NCI-H510A (cell line): ENCODE measurements at regions not wholly inside any gene's neighbourhood (a gene's known extent, or its start where the extent isn't known, plus 50 kb on each side); places are given as distances from the start of the nearest gene placed in this dataset.
"Not testable (repeated sequence)": the region's sequence is repeated elsewhere in the genome, so short reads cannot be mapped to it uniquely, and the experiment has no call there.

Source experiments
- DNase-seq: peaks from one replicate; lab custom pipeline; 2025; lab: John Stamatoyannopoulos, UW

GRCh38 chr9:119924736-119925135 lies 555.5 kb upstream of the BRINP1 start:
- DNase-seq: no peak

- no peak for DNase-seq
These were observed 547.9 kb upstream of the BRINP1 start for GRCh38 chr9:119917175-119917574.

GRCh38 chr9:119907056-119907455 lies 537.8 kb upstream of the BRINP1 start:
- no peak for DNase-seq

DNA sequence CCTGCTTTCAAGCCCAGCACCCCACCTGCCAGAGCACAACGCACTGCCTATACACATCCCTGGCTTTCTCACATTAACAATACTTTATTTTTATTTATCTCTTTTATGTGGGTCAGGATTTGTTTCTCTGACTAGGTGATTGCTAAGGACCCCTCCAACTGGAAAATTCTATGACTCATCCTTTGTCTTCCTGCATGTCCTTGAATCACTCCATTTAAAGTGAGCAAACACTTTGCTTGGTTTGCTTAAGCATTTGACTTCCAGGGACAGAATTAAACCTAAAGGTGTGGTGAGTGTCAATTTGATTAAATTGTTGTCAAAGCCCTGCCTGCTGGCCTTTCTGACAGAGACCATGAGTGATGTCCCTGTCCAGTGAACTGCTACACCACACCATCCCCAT lies 536.5 kb upstream of the BRINP1 start:
- DNase-seq: peak; percentile 48

- no peak for DNase-seq
These were observed 534.6 kb upstream of the BRINP1 start for GRCh38 chr9:119903851-119904250.

GRCh38 chr9:119902611-119903010 lies 533.4 kb upstream of the BRINP1 start:
- no peak for DNase-seq

DNA sequence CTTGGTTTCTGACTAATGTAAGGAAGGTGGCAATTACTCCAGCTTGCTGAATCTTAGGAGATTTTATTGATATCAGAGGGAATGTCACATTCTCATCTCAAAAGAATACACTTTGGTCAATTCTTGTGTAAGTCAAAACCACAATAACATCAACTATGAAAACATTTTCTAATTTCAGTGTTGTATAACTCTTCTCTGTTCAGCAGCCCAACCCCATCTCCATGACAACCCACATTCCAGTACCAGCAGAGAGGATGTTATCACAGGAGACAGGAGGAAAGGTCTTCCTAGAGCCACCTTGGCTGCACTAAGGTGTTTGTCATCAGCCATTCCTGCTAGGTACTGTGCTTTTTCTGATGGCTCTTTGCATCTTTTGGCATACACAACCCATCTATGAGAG lies 529.1 kb upstream of the BRINP1 start:
- no peak for DNase-seq

DNA sequence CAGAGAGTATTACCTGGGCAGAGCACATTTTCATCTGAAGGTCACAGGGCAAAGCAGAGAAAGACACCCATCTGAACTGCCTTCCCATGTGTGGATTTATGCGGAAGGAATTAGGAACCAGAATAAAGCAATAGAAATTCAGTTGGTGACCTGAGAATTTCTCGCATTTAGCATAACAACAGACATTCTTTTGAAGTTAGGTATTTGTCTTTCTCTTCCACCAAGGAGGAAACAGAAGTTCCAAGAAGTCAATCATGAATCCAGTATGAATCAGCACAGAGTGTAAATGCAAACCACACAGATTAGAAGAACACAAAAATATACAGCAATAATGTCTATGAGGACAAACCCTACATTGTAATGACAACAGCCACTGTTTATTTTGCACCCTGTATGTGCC lies 515.2 kb upstream of the BRINP1 start:
- DNase-seq: no peak

DNA sequence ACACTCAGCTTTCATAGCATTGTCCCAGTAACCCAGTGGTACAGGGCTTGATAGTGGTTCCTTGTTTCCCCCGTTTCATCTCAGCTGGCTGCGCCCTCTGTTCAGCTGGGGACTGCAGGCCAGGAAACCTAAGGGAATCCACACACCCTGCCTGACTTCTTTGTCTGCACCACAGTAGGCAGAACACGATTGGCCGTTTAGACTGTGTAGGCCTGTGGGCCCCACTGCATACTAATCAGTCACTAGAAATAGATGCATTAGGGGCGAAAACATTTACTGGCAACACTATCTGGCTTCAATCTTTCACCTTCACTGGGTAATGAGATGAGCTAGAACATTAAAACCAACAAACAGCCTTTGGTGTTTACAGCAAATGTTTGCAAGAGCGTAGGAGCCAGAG lies 512.7 kb upstream of the BRINP1 start:
- DNase-seq: no peak

DNA sequence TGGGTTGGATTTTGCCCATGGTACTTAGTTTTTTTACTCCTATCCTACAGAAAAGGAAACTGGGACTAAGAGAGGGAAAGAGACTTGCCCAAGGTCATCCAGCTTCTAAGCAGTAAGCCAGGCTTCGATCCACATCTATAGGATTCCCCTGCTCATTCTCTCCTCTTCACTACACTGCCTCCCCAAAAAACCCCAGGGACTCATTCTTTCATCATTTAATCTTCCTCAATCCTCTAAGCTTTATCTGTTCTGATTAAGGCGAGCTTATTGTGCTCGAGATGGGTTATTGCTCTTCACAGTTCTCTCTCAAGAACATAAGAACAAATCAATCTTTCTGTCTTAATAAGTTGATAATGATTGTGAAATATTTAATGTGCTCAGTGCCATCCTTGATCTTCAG lies 511.1 kb upstream of the BRINP1 start:
- no peak for DNase-seq

- no peak for DNase-seq
These were observed 508.1 kb upstream of the BRINP1 start for GRCh38 chr9:119877306-119877705.

DNA sequence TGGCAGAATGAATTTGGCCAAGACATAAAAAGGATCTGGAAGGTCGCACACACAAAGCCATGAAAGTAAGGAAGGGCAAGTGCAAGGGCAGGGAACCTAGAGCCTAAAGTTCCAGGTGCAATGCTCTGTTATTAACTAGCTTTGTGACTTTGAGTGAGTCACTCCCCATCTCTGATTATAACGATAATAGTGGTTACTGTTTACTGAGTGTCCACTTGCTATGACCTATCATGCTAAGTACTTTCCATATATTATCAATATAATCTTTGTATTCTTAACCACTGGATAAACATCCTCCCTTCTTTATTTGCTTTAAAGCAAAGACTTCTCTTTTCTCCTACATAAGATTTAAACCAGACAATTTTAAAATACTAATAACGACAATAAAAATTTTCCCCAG lies 504.6 kb upstream of the BRINP1 start:
- DNase-seq: no peak

DNA sequence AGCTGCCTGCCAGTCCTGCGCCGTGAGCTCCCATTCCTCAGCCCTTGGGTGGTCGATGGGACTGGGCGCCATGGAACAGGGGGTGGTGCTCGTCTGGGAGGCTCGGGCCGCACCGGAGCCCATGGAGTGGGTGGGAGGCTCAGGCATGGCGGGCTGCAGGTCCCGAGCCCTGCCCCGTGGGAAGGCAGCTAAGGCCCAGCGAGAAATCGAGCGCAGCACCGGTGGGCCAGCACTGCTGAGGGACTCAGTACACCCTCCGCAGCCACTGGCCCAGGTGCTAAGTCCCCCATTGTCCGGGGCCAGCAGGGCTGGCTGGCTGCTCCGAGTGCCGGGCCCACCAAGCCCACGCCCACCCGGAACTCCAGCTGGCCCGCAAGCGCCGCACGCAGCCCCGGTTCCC lies 501.0 kb upstream of the BRINP1 start:
- DNase-seq: not testable (repeated sequence)

- DNase-seq: no peak
These were observed 499.5 kb upstream of the BRINP1 start for GRCh38 chr9:119868694-119869093.

- DNase-seq: no peak
These were observed 492.6 kb upstream of the BRINP1 start for GRCh38 chr9:119861842-119862241.

DNA sequence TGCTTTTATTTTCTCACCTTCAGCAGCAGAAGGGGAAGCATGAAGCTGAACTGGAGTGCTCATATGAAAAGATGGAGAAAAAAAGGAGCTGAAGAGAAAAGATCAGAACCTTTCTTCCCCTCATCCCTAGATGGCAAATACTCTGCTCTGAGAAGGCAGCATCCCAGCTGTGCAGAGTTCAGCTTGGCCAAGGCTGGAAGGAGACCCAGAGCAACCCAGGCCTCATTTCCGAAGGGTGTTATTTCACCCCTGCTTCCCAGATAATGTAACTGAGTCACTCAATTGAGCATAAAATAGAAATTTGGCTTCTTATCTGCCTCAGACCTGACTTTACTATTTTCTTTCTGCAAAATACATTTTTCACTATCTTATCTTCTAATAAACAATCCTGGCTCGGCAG lies 489.9 kb upstream of the BRINP1 start:
- no peak for DNase-seq

DNA sequence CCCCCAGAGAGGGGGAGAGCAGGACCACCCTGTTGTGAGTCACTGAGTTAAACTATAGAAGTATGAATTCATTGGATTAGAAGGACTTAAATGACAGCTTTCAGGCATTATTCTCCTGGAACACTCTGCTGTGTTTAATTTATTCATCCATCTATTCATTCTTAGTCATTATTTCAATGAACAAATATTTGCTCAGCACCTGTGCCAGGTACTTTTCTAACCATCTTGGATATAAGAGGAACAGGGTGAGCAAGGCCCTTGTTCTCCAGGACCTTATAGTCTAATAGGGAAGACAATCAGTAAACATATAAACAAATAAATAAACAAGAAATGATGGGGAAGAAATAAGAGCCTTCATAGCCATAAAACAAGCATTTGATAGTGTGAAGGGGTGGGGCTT lies 483.9 kb upstream of the BRINP1 start:
- DNase-seq: no peak

- DNase-seq: no peak
These were observed 483.2 kb upstream of the BRINP1 start for GRCh38 chr9:119852390-119852789.

- DNase-seq: no peak
These were observed 475.2 kb upstream of the BRINP1 start for GRCh38 chr9:119844431-119844830.

- no peak for DNase-seq
These were observed 471.8 kb upstream of the BRINP1 start for GRCh38 chr9:119841016-119841415.

DNA sequence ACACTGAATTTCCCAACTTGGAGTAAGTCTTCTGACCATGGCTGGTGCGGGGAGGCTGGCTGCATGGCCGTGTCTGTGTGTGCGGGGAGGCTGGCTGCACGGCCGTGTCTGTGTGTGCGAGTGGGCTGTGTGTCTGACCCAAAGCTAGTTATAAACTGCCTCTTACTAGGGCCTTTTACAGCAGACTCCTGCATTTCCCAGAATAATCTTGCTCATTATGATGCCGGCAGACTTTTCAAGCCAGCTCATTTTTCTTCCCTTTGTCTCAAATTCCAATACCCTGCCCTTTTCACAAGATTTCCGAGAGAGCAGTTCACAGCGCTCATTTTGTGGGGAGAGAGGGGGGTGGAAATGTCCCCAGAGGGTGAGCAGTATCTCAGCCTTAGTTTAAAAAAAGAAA lies 470.7 kb upstream of the BRINP1 start:
- DNase-seq: no peak

- no peak for DNase-seq
These were observed 469.0 kb upstream of the BRINP1 start for GRCh38 chr9:119838210-119838609.

DNA sequence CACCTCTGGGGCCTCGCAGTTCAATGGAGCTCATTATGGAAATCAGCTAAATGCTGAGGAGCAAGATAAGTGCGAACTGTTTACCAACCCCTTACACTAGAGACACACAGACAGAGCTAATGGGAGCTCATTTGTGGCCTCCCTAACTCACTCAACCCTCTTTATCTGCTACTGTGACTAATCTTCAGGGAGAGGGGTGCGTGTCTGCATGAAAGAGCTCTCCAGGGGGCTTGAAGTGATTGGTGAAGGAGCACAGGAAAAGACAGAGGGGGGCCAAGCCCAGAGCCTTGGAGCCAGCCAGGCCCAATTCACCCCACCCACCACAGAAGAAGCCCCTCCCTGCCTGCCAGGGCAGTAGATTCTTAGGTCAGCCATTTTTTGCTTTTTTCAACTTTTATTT lies 466.8 kb upstream of the BRINP1 start:
- no peak for DNase-seq

DNA sequence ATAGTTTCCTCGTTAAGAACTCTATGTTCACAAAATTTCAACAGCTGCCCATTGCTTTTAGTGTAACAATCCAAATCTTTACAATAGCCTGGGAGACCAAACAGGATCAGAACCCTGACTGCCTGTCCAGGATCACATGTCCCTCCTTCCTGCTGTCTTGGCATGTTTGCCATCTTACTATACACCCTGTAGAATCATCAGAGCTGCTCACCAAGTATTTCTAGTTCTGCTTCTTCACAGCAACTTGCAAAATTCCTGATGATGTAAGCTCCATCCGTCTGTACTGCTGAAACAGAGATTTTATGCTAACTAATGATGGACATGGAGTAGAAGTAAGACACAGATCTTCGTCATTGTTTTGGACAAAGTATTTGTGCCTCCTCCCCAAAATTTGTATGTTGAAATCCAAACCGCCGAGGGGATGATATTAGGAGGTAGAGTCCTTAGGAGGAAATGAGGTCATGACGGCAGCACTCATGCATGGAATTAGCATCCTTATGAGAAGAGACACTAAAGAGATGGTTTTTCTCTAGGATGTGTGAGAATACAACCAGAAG lies 464.9 kb upstream of the BRINP1 start:
- DNase-seq: no peak

- no peak for DNase-seq
These were observed 462.1 kb upstream of the BRINP1 start for GRCh38 chr9:119831309-119831708.
